ENCODE measurements at regions not wholly inside any gene's neighbourhood (a gene's known extent, or its start where the extent isn't known, plus 50 kb on each side); places are given as distances from the start of the nearest gene placed in this dataset.

DNA sequence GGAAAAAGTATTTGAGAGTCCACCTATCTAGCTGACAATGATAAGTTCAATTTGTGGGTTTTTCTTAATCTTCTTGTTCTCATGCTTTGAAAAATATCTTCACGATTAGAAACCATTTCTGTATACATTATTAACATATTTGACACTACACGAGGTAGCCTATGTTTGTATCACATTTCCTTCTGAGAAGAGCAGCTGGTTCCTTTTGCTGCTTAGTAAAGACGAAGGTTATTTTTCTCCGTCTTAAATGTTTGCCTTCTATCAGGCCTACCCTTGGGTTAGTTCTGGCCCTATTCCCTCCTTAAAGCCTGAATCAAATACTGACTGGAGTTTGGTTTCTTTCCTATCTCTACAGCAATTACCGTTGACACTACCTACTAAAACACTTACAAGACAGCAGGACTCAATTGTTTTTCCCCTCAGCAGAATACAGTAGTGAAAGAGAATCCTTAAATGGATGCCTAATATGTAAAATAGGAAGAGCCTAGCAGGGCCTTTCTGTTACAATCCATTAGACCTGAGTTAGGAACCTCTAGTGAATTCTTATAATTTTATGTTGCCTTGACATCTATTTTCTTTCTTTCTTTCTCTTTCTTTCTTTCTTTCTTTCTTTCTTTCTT, 790.4 kb downstream of the EPHA4 start:
- Histone ChIP-seq H2AFZ (ENCODE audit: low read length) (no peak overlapping the region), H3K9ac (ENCODE audit: insufficient read depth, low read depth, low read length) (no peak overlapping the region), H3K27ac (ENCODE audit: extremely low read length, insufficient read depth, low read length) (no peak overlapping the region), H3K79me2 (ENCODE audit: insufficient read depth, low read length) (no peaks in the 10 kb centered on the region), H3K4me3 (replicated peaks in 1 of 3; ENCODE audit: insufficient read depth in 1 of 3, low read depth in 2 of 3, low read length in 3 of 3) (no peak overlapping the region), H3K4me1 (ENCODE audit: insufficient read depth, low read length) (no peaks in the 10 kb centered on the region), H3K4me2 (ENCODE audit: low read depth, low read length) (no peak overlapping the region), H3K9me3 (ENCODE audit: low read length) (peaks cover 77% of the 10 kb centered on the region), H3K27me3 (ENCODE audit: control insufficient read depth in 1 of 2, insufficient read depth in 2 of 2, low read length in 2 of 2) (no peaks in the 10 kb centered on the region), H4K20me1 (ENCODE audit: insufficient read depth, low read length) (no peaks in the 10 kb centered on the region), H3K36me3 (replicated peaks in 1 of 2; ENCODE audit: control insufficient read depth in 1 of 2, insufficient read depth in 2 of 2, low read length in 2 of 2) (no peaks in the 10 kb centered on the region)
- DNase-seq (ENCODE audit: low spot score), result no peak
- FAIRE-seq, result no peak
- ATAC-seq, result no peak
- WGBS (ENCODE audit: low lambda C conversion rate), result 11% methylated on average over 5 of the region's 5 CpGs
- no TSS peak for BruUV-seq (replicated peaks)
- intact Hi-C loops (cut with micrococcal nuclease; ENCODE audit: unreplicated experiment) (no loop called here), in situ Hi-C loops (cut with HindIII; ENCODE audit: extremely low pct_ligation_motif_present, low pct_unique_long_range_greater_than_20kb) (no loop called here)
- POLR2A ChIA-PET, result no interaction called here
- TF ChIP-seq U2AF2 (IDR thresholded peaks at IDR 0.05; ENCODE audit: low read depth, low read length) (0 out of 2 replicates have a peak, but pooled peaks have one; percentile 38), PAX8 (CRISPR knock-in tag; IDR thresholded peaks at IDR 0.05; ENCODE audit: borderline replicate concordance) (no peak), SRSF9 (IDR thresholded peaks at IDR 0.05; ENCODE audit: borderline replicate concordance, insufficient read depth, low read depth, low read length, poor library complexity, severe bottlenecking) (peak; percentile 25), FOXC1 (CRISPR knock-in tag; IDR thresholded peaks at IDR 0.05; ENCODE audit: borderline replicate concordance) (no peak), RFX1 (IDR thresholded peaks at IDR 0.05) (no peak), PLRG1 (conservative IDR thresholded peaks at IDR 0.05) (no peak), ZNF709 (CRISPR knock-in tag; IDR thresholded peaks at IDR 0.05) (no peak)
- TF ChIP-seq, protein P1, sequence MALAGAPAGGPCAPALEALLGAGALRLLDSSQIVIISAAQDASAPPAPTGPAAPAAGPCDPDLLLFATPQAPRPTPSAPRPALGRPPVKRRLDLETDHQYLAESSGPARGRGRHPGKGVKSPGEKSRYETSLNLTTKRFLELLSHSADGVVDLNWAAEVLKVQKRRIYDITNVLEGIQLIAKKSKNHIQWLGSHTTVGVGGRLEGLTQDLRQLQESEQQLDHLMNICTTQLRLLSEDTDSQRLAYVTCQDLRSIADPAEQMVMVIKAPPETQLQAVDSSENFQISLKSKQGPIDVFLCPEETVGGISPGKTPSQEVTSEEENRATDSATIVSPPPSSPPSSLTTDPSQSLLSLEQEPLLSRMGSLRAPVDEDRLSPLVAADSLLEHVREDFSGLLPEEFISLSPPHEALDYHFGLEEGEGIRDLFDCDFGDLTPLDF (CRISPR knock-in tag; IDR thresholded peaks at IDR 0.05), result no peak
- TF ChIP-seq, protein P2, sequence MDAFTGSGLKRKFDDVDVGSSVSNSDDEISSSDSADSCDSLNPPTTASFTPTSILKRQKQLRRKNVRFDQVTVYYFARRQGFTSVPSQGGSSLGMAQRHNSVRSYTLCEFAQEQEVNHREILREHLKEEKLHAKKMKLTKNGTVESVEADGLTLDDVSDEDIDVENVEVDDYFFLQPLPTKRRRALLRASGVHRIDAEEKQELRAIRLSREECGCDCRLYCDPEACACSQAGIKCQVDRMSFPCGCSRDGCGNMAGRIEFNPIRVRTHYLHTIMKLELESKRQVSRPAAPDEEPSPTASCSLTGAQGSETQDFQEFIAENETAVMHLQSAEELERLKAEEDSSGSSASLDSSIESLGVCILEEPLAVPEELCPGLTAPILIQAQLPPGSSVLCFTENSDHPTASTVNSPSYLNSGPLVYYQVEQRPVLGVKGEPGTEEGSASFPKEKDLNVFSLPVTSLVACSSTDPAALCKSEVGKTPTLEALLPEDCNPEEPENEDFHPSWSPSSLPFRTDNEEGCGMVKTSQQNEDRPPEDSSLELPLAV (CRISPR knock-in tag; conservative IDR thresholded peaks at IDR 0.05; ENCODE audit: low read depth), result no peak
- CTCF ChIA-PET (ENCODE audit: low intra/inter-chr PET ratio, low total read pairs), result no interaction called here
